Cardiac fibroblast (primary cell): ENCODE measurements at regions not wholly inside any gene's neighbourhood (a gene's known extent, or its start where the extent isn't known, plus 50 kb on each side); places are given as distances from the start of the nearest gene placed in this dataset.

Experiments
- DNase-seq, 2 donors: peaks; one replicate each; pipeline versions ENCODE4 v3.0.0 to v3.0.0-alpha.2; 2010; ENCODE audit warnings: low read depth in 2 of 2
- H3K4me3 ChIP-seq, 2 donors: replicated peaks in 1 of 2; 1 replicate in 1 of 2; 2 replicates in 1 of 2; pipeline ENCODE4 v1.5.1; 2011; ENCODE audit warnings: low read depth in 2 of 2, low read length in 2 of 2, mild to moderate bottlenecking in 2 of 2, moderate library complexity in 1 of 2
- TF ChIP-seq, protein P1 (sequence below): IDR thresholded peaks from one replicate; pipeline ENCODE4 v1.5.1; 2011; ENCODE audit warnings: low read depth, mild to moderate bottlenecking, low read length, inconsistent platforms

DNA sequence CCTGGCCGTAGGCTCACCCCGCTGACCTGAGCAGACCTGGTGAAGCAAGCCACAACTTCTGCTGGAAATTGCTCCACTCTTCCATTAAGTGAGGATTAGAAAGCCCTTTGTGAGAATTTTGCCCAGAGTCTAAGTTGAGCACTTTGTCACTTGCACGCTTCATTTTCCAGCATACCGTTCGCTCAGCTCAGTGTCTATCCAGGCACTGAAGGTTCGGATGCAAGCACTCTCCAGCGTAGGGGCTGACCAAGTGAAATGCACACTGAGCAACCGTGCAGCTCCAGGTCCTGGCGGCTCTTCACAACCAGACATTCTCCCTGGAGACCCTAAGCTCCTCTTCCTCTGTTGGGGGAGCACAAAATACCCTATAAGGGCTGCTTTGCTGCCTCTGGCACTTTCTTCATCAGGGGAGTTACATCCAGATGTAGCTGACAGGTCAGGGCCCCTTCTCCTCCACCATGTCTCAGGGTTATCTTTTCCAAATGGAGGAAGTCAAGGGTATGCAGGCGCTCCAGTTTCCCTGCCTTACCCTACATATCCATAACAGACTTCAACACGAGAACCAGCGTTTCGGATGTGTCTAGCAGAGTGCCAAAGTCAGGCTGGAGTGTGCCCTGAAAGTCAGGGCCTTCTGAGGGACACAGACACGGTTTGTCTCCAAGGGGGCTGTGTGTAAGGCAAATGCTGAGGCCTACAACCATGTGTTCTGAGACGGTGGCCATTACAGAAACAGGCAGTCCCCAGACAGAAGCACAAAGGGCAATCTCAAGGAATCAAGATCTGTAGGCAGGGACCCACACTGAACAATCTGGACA is 146.7 kb upstream of the AFDN start:
- H3K4me3 ChIP-seq: no peak overlapping the region
- DNase-seq: no peak

DNA sequence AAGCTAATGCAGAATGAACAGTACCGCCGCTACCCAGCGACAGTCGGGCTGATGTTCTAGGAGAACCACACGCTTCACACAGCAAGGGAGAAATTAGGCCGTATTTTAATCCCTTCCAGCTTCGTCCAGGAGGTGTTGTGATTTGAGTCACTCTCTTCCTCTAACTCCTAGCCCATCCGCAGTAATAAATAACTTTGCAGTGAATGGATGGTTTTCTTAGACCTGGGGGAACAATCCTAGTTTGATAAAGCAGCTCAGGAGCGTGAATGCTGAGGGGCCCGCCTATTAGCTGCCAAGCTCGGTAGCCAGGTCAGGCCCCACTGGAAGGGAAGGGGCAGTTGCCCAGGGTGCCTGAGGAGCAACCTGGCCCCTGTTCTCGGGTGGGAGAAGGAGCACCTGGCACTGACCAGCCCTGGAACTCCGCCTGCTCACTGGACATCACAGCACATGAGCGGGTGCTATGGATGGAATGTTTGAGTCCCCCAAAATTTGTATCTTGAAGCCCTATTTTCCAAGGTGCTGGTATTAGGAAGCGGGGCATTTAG is 146.0 kb upstream of the AFDN start:
- no peak for DNase-seq
- H3K4me3 ChIP-seq: no peak overlapping the region
- TF ChIP-seq, protein P1, sequence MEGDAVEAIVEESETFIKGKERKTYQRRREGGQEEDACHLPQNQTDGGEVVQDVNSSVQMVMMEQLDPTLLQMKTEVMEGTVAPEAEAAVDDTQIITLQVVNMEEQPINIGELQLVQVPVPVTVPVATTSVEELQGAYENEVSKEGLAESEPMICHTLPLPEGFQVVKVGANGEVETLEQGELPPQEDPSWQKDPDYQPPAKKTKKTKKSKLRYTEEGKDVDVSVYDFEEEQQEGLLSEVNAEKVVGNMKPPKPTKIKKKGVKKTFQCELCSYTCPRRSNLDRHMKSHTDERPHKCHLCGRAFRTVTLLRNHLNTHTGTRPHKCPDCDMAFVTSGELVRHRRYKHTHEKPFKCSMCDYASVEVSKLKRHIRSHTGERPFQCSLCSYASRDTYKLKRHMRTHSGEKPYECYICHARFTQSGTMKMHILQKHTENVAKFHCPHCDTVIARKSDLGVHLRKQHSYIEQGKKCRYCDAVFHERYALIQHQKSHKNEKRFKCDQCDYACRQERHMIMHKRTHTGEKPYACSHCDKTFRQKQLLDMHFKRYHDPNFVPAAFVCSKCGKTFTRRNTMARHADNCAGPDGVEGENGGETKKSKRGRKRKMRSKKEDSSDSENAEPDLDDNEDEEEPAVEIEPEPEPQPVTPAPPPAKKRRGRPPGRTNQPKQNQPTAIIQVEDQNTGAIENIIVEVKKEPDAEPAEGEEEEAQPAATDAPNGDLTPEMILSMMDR: no peak

More for the DNA sequence above, 146.7 kb upstream of the AFDN start:
- TF ChIP-seq, protein P1: no peak

DNA sequence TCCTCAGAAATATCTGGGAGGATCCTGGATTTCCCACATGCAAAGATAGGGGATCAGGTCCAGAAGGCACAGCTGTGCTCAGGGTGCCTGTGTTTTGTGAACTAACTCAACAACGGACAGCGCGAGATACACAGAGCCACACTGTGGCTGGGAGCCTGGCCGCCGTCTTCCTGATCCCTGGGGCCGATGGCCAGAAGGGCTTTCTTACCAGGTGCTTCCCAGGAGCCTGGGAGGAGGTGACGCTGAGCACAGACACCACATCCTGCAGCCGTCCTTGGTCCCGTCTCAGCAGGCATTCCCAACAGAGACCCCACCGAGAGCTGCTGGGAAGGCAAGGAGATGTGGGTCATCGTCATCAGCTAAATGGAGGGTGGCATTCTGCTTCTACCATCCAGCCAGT is 144.6 kb upstream of the AFDN start:
- TF ChIP-seq, protein P1: no peak
- no peak for DNase-seq

DNA sequence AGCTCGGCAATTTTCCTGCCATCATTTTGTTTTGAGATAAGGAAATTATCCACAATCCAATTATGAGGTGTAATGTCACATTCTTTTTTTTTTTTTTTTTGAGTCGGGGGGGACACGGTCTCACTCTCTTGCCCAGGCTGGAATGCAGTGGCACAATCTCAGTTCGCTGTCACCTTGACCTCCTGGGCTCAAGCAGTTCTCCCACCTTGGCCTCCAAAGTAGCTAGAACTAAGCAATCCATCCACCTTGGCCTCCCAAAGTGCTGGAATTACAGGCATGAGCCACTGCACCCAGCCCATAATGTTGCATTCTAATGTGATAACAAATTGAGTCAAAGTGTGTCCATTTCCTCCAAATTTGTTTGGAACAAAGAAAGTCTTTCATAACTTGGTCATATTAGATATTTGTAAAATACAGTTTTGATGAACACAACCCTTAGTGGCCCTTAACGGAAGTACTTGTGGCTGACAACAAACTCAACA is 144.1 kb upstream of the AFDN start:
- DNase-seq: no peak
- TF ChIP-seq, protein P1: no peak
- H3K4me3 ChIP-seq: no peak overlapping the region

More for the DNA sequence above, 144.6 kb upstream of the AFDN start:
- no peak overlapping the region for H3K4me3 ChIP-seq

GRCh38 chr6:167683028-167683862 is 143.5 kb upstream of the AFDN start:
- TF ChIP-seq, protein P1: no peak
- DNase-seq: peak; percentile 83 to 95
- no peak overlapping the region for H3K4me3 ChIP-seq

DNA sequence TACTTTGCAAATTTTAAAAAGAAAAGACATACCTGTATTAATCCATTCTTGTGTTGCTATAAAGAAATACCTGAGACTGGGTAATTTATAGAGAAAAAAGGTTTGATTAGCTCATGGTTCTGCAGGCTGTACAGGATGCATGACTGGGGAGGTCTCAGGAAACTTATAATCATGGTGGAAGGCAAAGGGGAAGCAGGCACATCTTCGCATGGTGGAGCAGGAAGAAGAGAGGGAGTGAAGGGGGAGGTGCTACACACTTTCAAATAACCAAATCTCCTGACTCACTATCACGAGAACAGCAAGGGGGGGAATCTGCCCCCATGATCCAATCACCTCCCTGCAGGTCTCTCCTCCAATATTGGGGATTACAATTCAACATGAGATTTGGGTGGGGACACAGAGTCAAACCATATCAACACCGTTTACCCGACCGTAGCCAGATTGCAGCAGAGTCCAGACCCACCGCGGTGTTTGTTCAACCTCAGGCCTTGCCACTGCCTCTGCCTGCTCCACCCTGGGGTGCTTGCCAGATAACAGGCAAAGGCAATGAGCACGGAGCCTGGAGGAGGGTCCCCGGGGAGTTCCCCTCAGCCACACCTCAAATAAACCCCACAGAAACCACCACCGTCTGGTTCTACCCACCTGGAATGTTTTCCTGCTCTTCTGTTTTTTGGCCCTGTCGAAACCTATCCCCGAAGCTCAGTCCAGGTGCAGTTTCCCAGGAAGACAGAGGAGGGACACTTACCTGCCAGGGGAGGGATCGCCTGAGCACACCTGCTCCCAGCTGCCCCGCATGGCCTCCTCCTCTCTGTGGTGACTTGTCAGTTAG is 142.2 kb upstream of the AFDN start:
- no peak for DNase-seq
- TF ChIP-seq, protein P1: no peak
- H3K4me3 ChIP-seq: no peak overlapping the region
